ENCODE measurements at regions not wholly inside any gene's neighbourhood (a gene's known extent, or its start where the extent isn't known, plus 50 kb on each side); places are given as distances from the start of the nearest gene placed in this dataset.

DNA sequence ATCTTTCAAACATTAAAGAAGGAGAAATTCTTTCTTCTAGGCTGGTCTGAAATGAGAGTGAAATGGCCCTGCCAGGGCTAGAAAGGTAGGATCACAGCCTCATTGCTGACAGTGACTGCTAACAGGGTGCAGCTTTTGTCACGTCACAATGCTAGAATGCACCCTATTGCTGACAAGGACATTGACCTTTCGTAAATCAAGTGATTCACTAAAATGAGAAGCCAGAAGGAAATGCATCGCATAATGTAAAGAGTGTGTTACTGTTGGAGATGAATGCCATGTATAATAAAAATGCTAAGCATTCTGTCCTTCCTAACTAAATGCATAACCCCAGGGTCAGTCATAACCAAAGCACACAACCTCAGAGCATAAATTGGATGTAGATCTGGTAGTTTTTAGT lies 732.9 kb downstream of the TDRD15 start:
- CTCF ChIA-PET = no interaction called here
- POLR2A ChIA-PET = no interaction called here
- no peaks in the 10 kb centered on the region for H3K36me3 ChIP-seq (ENCODE audit: control insufficient read depth in 2 of 2, insufficient read depth in 1 of 2, low read length in 2 of 2)
- H3K4me1 ChIP-seq (ENCODE audit: control insufficient read depth, insufficient read depth, low read length) = no peaks in the 10 kb centered on the region
- H3K4me3 ChIP-seq (ENCODE audit: low read depth, low read length) = no peak overlapping the region
- H3K27ac ChIP-seq (ENCODE audit: extremely low read depth, low read depth, low read length) = no peak overlapping the region
- H3K9me3 ChIP-seq (ENCODE audit: control insufficient read depth, insufficient read depth, low read depth, low read length) = no peaks in the 10 kb centered on the region
- no peak for TF ChIP-seq ZBTB21 (tag by site-specific recombination; IDR thresholded peaks at IDR 0.05)
- TF ChIP-seq GLI4 (tag by site-specific recombination; IDR thresholded peaks at IDR 0.05) = no peak
- TF ChIP-seq ZNF473 (tag by site-specific recombination; IDR thresholded peaks at IDR 0.05) = no peak
- TF ChIP-seq ZBTB48 (tag by site-specific recombination; IDR thresholded peaks at IDR 0.05) = no peak
- TF ChIP-seq, protein P1, sequence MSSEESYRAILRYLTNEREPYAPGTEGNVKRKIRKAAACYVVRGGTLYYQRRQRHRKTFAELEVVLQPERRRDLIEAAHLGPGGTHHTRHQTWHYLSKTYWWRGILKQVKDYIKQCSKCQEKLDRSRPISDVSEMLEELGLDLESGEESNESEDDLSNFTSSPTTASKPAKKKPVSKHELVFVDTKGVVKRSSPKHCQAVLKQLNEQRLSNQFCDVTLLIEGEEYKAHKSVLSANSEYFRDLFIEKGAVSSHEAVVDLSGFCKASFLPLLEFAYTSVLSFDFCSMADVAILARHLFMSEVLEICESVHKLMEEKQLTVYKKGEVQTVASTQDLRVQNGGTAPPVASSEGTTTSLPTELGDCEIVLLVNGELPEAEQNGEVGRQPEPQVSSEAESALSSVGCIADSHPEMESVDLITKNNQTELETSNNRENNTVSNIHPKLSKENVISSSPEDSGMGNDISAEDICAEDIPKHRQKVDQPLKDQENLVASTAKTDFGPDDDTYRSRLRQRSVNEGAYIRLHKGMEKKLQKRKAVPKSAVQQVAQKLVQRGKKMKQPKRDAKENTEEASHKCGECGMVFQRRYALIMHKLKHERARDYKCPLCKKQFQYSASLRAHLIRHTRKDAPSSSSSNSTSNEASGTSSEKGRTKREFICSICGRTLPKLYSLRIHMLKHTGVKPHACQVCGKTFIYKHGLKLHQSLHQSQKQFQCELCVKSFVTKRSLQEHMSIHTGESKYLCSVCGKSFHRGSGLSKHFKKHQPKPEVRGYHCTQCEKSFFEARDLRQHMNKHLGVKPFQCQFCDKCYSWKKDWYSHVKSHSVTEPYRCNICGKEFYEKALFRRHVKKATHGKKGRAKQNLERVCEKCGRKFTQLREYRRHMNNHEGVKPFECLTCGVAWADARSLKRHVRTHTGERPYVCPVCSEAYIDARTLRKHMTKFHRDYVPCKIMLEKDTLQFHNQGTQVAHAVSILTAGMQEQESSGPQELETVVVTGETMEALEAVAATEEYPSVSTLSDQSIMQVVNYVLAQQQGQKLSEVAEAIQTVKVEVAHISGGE (tag by site-specific recombination; conservative IDR thresholded peaks at IDR 0.05; ENCODE audit: low read depth) = no peak
- no peak for TF ChIP-seq ZNF311 (tag by site-specific recombination; IDR thresholded peaks at IDR 0.05; ENCODE audit: borderline replicate concordance)
- TF ChIP-seq ZBTB7A (tag by site-specific recombination; IDR thresholded peaks at IDR 0.05; ENCODE audit: low read depth) = no peak
- TF ChIP-seq, protein P2, sequence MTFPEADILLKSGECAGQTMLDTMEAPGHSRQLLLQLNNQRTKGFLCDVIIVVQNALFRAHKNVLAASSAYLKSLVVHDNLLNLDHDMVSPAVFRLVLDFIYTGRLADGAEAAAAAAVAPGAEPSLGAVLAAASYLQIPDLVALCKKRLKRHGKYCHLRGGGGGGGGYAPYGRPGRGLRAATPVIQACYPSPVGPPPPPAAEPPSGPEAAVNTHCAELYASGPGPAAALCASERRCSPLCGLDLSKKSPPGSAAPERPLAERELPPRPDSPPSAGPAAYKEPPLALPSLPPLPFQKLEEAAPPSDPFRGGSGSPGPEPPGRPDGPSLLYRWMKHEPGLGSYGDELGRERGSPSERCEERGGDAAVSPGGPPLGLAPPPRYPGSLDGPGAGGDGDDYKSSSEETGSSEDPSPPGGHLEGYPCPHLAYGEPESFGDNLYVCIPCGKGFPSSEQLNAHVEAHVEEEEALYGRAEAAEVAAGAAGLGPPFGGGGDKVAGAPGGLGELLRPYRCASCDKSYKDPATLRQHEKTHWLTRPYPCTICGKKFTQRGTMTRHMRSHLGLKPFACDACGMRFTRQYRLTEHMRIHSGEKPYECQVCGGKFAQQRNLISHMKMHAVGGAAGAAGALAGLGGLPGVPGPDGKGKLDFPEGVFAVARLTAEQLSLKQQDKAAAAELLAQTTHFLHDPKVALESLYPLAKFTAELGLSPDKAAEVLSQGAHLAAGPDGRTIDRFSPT (tag by site-specific recombination; IDR thresholded peaks at IDR 0.05) = no peak
- TF ChIP-seq GLI2 (tag by site-specific recombination; IDR thresholded peaks at IDR 0.05; ENCODE audit: borderline replicate concordance, low read depth) = no peak
- no peak for TF ChIP-seq ZNF596 (tag by site-specific recombination; IDR thresholded peaks at IDR 0.05)

DNA sequence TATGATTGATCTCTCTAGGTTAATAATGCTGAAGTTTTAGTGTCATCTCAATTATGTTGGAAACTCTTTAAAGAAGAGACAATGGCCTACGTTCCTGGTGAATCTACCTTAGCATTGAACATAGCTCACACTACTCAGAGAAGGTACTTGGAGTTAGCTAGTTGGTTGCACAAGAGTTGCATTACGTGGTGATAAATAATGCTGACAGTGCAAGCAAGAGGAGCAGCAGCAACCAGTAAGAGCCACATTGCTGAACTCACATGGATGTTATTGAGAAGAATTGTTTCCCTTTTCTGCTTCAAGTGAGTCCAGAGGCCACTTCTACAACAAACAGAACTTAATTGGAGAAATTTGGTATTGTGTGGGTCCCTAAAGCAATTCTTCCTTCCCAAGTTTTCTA lies 737.1 kb downstream of the TDRD15 start:
- Histone ChIP-seq H3K4me1 (ENCODE audit: control insufficient read depth, insufficient read depth, low read length) (no peaks in the 10 kb centered on the region), H3K36me3 (ENCODE audit: control insufficient read depth in 2 of 2, insufficient read depth in 1 of 2, low read length in 2 of 2) (no peaks in the 10 kb centered on the region), H3K4me3 (ENCODE audit: low read depth, low read length) (no peak overlapping the region), H3K27ac (ENCODE audit: extremely low read depth, low read depth, low read length) (no peak overlapping the region), H3K9me3 (ENCODE audit: control insufficient read depth, insufficient read depth, low read depth, low read length) (no peaks in the 10 kb centered on the region)
- ChIA-PET CTCF (no interaction called here), POLR2A (no interaction called here)
- no peak for TF ChIP-seq GLIS2 (tag by site-specific recombination; IDR thresholded peaks at IDR 0.05)
- TF ChIP-seq ZNF211 (tag by site-specific recombination; IDR thresholded peaks at IDR 0.05; ENCODE audit: low read depth) = no peak
- no peak for TF ChIP-seq ZNF621 (tag by site-specific recombination; IDR thresholded peaks at IDR 0.05)
- no peak for TF ChIP-seq ZNF157 (tag by site-specific recombination; IDR thresholded peaks at IDR 0.05)
- TF ChIP-seq TRIM28 (IDR thresholded peaks at IDR 0.05; ENCODE audit: borderline replicate concordance, low read length) = no peak
- TF ChIP-seq, protein P3, sequence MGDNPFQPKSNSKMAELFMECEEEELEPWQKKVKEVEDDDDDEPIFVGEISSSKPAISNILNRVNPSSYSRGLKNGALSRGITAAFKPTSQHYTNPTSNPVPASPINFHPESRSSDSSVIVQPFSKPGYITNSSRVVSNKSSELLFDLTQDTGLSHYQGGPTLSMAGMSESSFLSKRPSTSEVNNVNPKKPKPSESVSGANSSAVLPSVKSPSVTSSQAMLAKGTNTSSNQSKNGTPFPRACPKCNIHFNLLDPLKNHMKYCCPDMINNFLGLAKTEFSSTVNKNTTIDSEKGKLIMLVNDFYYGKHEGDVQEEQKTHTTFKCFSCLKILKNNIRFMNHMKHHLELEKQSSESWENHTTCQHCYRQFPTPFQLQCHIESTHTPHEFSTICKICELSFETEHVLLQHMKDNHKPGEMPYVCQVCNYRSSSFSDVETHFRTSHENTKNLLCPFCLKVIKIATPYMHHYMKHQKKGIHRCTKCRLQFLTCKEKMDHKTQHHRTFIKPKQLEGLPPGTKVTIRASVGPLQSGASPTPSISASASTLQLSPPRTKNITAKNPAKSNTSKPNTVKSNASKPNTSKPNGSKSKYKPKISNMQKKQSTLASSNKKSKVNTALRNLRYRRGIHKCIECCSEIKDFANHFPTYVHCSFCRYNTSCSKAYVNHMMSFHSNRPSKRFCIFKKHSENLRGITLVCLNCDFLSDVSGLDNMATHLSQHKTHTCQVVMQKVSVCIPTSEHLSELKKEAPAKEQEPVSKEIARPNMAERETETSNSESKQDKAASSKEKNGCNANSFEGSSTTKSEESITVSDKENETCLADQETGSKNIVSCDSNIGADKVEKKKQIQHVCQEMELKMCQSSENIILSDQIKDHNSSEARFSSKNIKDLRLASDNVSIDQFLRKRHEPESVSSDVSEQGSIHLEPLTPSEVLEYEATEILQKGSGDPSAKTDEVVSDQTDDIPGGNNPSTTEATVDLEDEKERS (tag by site-specific recombination; IDR thresholded peaks at IDR 0.05) = no peak
- no peak for TF ChIP-seq ZNF670 (tag by site-specific recombination; IDR thresholded peaks at IDR 0.05; ENCODE audit: low read depth)
- TF ChIP-seq, protein P4, sequence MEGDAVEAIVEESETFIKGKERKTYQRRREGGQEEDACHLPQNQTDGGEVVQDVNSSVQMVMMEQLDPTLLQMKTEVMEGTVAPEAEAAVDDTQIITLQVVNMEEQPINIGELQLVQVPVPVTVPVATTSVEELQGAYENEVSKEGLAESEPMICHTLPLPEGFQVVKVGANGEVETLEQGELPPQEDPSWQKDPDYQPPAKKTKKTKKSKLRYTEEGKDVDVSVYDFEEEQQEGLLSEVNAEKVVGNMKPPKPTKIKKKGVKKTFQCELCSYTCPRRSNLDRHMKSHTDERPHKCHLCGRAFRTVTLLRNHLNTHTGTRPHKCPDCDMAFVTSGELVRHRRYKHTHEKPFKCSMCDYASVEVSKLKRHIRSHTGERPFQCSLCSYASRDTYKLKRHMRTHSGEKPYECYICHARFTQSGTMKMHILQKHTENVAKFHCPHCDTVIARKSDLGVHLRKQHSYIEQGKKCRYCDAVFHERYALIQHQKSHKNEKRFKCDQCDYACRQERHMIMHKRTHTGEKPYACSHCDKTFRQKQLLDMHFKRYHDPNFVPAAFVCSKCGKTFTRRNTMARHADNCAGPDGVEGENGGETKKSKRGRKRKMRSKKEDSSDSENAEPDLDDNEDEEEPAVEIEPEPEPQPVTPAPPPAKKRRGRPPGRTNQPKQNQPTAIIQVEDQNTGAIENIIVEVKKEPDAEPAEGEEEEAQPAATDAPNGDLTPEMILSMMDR (tag by site-specific recombination; IDR thresholded peaks at IDR 0.05) = no peak
- no peak for TF ChIP-seq ZNF585B (tag by site-specific recombination; IDR thresholded peaks at IDR 0.05)
- TF ChIP-seq MYNN (tag by site-specific recombination; IDR thresholded peaks at IDR 0.05; ENCODE audit: borderline replicate concordance) = no peak
- no peak for TF ChIP-seq SP2 (tag by site-specific recombination; IDR thresholded peaks at IDR 0.05)
- no peak for TF ChIP-seq ZNF341 (tag by site-specific recombination; IDR thresholded peaks at IDR 0.05; ENCODE audit: low read depth)
- TF ChIP-seq, protein P5, sequence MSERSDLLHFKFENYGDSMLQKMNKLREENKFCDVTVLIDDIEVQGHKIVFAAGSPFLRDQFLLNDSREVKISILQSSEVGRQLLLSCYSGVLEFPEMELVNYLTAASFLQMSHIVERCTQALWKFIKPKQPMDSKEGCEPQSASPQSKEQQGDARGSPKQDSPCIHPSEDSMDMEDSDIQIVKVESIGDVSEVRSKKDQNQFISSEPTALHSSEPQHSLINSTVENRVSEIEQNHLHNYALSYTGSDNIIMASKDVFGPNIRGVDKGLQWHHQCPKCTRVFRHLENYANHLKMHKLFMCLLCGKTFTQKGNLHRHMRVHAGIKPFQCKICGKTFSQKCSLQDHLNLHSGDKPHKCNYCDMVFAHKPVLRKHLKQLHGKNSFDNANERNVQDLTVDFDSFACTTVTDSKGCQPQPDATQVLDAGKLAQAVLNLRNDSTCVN (tag by site-specific recombination; optimal IDR thresholded peaks at IDR 0.05) = no peak
- no peak for TF ChIP-seq HOXC10 (CRISPR knock-in tag; IDR thresholded peaks at IDR 0.05)
- no peak for TF ChIP-seq ZNF239 (tag by site-specific recombination; IDR thresholded peaks at IDR 0.05)
- TF ChIP-seq ZNF114 (tag by site-specific recombination; IDR thresholded peaks at IDR 0.05) = no peak

All from HEK293 (cell line).